H1 (cell line): ENCODE measurements at regions not wholly inside any gene's neighbourhood (a gene's known extent, or its start where the extent isn't known, plus 50 kb on each side); places are given as distances from the start of the nearest gene placed in this dataset.

ENCODE experiments used
- CTCF ChIA-PET: fragments of 300-600 bp; sonication (Branson Sonifier 250); formaldehyde crosslinking; loops from one replicate; lab custom pipeline; 2021; ENCODE audit not compliant: partially characterized antibody; lab: Charles Lee
- POLR2A ChIA-PET: fragments of 300-600 bp; sonication (Branson Sonifier 250); formaldehyde crosslinking; loops from one replicate; lab custom pipeline; 2021; ENCODE audit warnings: inconsistent platforms; ENCODE audit not compliant: partially characterized antibody; lab: Charles Lee
- DNase-seq, 2 experiments: peaks; one replicate each; pipeline versions ENCODE4 v3.0.0 to v3.0.0-alpha.2; 2010 to 2022; ENCODE audit warnings: low spot score in 2 of 2, low read depth in 1 of 2, mixed read lengths in 1 of 2
- FAIRE-seq: peaks from 2 replicates; lab custom pipeline; 2011; peaks lifted over from hg19 to GRCh38; lab: Jason Lieb, UNC
- H2AFZ ChIP-seq: 2 replicates; pipeline ENCODE4 v1.8.1; 2012; ENCODE audit warnings: low read length, inconsistent platforms
- H2AK5ac ChIP-seq: 2 replicates; pipeline ENCODE4 v1.6.1; 2013; ENCODE audit warnings: low read depth, low read length
- H2BK120ac ChIP-seq: replicated peaks from 2 replicates; pipeline ENCODE3; 2013; ENCODE audit warnings: low read depth, low read length, inconsistent platforms
- H2BK12ac ChIP-seq: 2 replicates; pipeline ENCODE4 v1.6.1; 2013; ENCODE audit warnings: low read depth, low read length
- H2BK15ac ChIP-seq: 2 replicates; pipeline ENCODE4 v1.6.1; 2013; ENCODE audit warnings: low read length
- H2BK20ac ChIP-seq: 2 replicates; pipeline ENCODE4 v1.6.1; 2013; ENCODE audit warnings: low read length
- H2BK5ac ChIP-seq: 2 replicates; pipeline ENCODE4 v1.6.1; 2013; ENCODE audit warnings: low read depth, low read length
- H3K14ac ChIP-seq: 2 replicates; pipeline ENCODE4 v1.6.1; 2013; ENCODE audit warnings: inconsistent platforms; ENCODE audit not compliant: insufficient read length
- H3K18ac ChIP-seq: 2 replicates; pipeline ENCODE4 v1.6.1; 2013; ENCODE audit warnings: low read length; ENCODE audit errors: extremely low read depth
- H3K23ac ChIP-seq: 2 replicates; pipeline ENCODE4 v1.6.1; 2013; ENCODE audit warnings: inconsistent platforms; ENCODE audit not compliant: insufficient read length
- H3K23me2 ChIP-seq: 2 replicates; pipeline ENCODE4 v1.6.1; 2013; ENCODE audit warnings: low read depth, low read length
- H3K27ac ChIP-seq: 2 replicates; pipeline ENCODE4 v1.6.1; 2011; ENCODE audit warnings: low read depth, low read length, inconsistent platforms
- H3K27me3 ChIP-seq, 4 experiments: replicated peaks in 1 of 4; 1 replicate in 1 of 4; 2 replicates in 3 of 4; pipeline versions ENCODE4 v1.6.1 to v1.8.1; 2011 to 2013; ENCODE audit warnings: low read length in 3 of 4, mild to moderate bottlenecking in 3 of 4, inconsistent platforms in 2 of 4, mixed read lengths in 2 of 4, moderate library complexity in 1 of 4; ENCODE audit not compliant: control insufficient read depth in 3 of 4, insufficient read depth in 3 of 4; ENCODE audit errors: extremely low read depth in 1 of 4
- H3K36me3 ChIP-seq, 4 experiments: 2 replicates each; pipeline versions ENCODE4 v1.6.1 to v1.8.1; 2011 to 2013; ENCODE audit warnings: mild to moderate bottlenecking in 4 of 4, low read length in 3 of 4, moderate library complexity in 2 of 4, control low read depth in 1 of 4, inconsistent platforms in 1 of 4; ENCODE audit not compliant: insufficient read depth in 4 of 4, control insufficient read depth in 2 of 4
- H3K4ac ChIP-seq: replicated peaks from 2 replicates; pipeline ENCODE3; 2013; ENCODE audit warnings: low read length, low read depth, mixed read lengths, inconsistent platforms; ENCODE audit not compliant: insufficient read length
- H3K4me1 ChIP-seq, 4 experiments: replicated peaks in 1 of 4; 1 replicate in 1 of 4; 2 replicates in 3 of 4; pipeline versions ENCODE4 v1.6.1 to v1.8.1; 2011 to 2013; ENCODE audit warnings: low read length in 3 of 4, inconsistent platforms in 2 of 4, mixed read lengths in 1 of 4; ENCODE audit not compliant: insufficient read depth in 4 of 4, control insufficient read depth in 3 of 4
- H3K4me2 ChIP-seq, 2 experiments: 2 replicates each; pipeline versions ENCODE4 v1.6.1 to v1.8.1; 2011 to 2013; ENCODE audit warnings: low read depth in 2 of 2, low read length in 2 of 2, control low read depth in 1 of 2, inconsistent platforms in 1 of 2, mild to moderate bottlenecking in 1 of 2; ENCODE audit not compliant: insufficient read depth in 1 of 2
- H3K4me3 ChIP-seq, 4 experiments: fragments of 200-600, 300-600 bp in 1 of 4; sonication (generic), shearing (Covaris generic), sonication (Bioruptor Twin) in 1 of 4; 2 replicates each; pipeline versions ENCODE4 v1.5.1 to v1.8.1; 2011 to 2016; ENCODE audit warnings: low read length in 4 of 4, low read depth in 3 of 4, control low read depth in 2 of 4, inconsistent platforms in 2 of 4, mild to moderate bottlenecking in 2 of 4, mixed read lengths in 1 of 4, moderate library complexity in 1 of 4; ENCODE audit not compliant: insufficient read depth in 2 of 4; ENCODE audit errors: extremely low read depth in 1 of 4
- H3K56ac ChIP-seq: replicated peaks from 2 replicates; pipeline ENCODE3; 2013; ENCODE audit warnings: low read depth, mild to moderate bottlenecking, mixed read lengths, low read length, inconsistent platforms; ENCODE audit not compliant: insufficient read length
- H3K79me1 ChIP-seq: 2 replicates; pipeline ENCODE4 v1.6.1; 2013; ENCODE audit warnings: low read depth, low read length, control low read depth
- H3K79me2 ChIP-seq, 2 experiments: 2 replicates each; pipeline versions ENCODE4 v1.6.1 to v1.8.1; 2012 to 2013; ENCODE audit warnings: low read length in 2 of 2, mild to moderate bottlenecking in 2 of 2, inconsistent platforms in 1 of 2; ENCODE audit not compliant: insufficient read depth in 2 of 2, control insufficient read depth in 1 of 2
- H3K9ac ChIP-seq, 4 experiments: replicated peaks in 1 of 4; 1 replicate in 1 of 4; 2 replicates in 3 of 4; pipeline versions ENCODE4 v1.6.1 to v1.8.1; 2011 to 2013; ENCODE audit warnings: low read depth in 3 of 4, low read length in 3 of 4, control low read depth in 2 of 4, mild to moderate bottlenecking in 2 of 4, moderate library complexity in 2 of 4, inconsistent platforms in 1 of 4; ENCODE audit errors: extremely low read depth in 1 of 4
- H3K9me3 ChIP-seq, 2 experiments: 2 replicates each; pipeline versions ENCODE4 v1.6.1 to v1.8.1; 2012 to 2013; ENCODE audit warnings: mild to moderate bottlenecking in 2 of 2, moderate library complexity in 2 of 2, control low read depth in 1 of 2, inconsistent platforms in 1 of 2, low read depth in 1 of 2, low read length in 1 of 2, mixed read lengths in 1 of 2; ENCODE audit not compliant: insufficient read depth in 2 of 2
- H4K20me1 ChIP-seq, 2 experiments: replicated peaks in 1 of 2; 2 replicates each; pipeline versions ENCODE3 to v1.8.1; 2011 to 2013; ENCODE audit warnings: inconsistent platforms in 2 of 2, low read length in 2 of 2, mild to moderate bottlenecking in 1 of 2; ENCODE audit not compliant: insufficient read depth in 2 of 2, control insufficient read depth in 1 of 2
- H4K5ac ChIP-seq: 2 replicates; pipeline ENCODE4 v1.6.1; 2013; ENCODE audit warnings: low read length, low read depth, mixed read lengths, inconsistent platforms; ENCODE audit not compliant: insufficient read length
- H4K8ac ChIP-seq: 2 replicates; pipeline ENCODE4 v1.8.0; 2013; ENCODE audit warnings: mild to moderate bottlenecking, moderate library complexity, low read length, inconsistent platforms; ENCODE audit not compliant: insufficient read depth; ENCODE audit errors: extremely low read depth
- H4K91ac ChIP-seq: replicated peaks from 2 replicates; pipeline ENCODE3; 2013; ENCODE audit warnings: low read length, mixed read lengths, inconsistent platforms; ENCODE audit not compliant: insufficient read length
- CEBPB ChIP-seq: IDR thresholded peaks from 2 replicates; pipeline ENCODE4 v1.6.1; 2012; ENCODE audit warnings: low read depth, low read length
- EZH2 ChIP-seq: fragments of 200-600 bp; sonication (generic); IDR thresholded peaks from 2 replicates; pipeline ENCODE4 v1.7.1; 2012; ENCODE audit warnings: low read depth, mild to moderate bottlenecking, moderate library complexity, low read length, inconsistent platforms; ENCODE audit not compliant: severe bottlenecking
- HDAC6 ChIP-seq: IDR thresholded peaks from one replicate; pipeline ENCODE4 v1.7.1; 2012; ENCODE audit warnings: low read depth, mild to moderate bottlenecking, inconsistent platforms, low read length, moderate library complexity
- KDM5A ChIP-seq: fragments of 200-600 bp; IDR thresholded peaks from 2 replicates; pipeline ENCODE4 v1.7.1; 2012; ENCODE audit warnings: mild to moderate bottlenecking, low read length, inconsistent platforms, mixed read lengths
- NANOG ChIP-seq: IDR thresholded peaks from 2 replicates; pipeline ENCODE4 v1.6.1; 2011; ENCODE audit warnings: low read length, low read depth, mild to moderate bottlenecking, inconsistent platforms; ENCODE audit not compliant: insufficient read depth, poor library complexity, severe bottlenecking
- POLR2A ChIP-seq, 2 experiments: IDR thresholded peaks; 1 replicate in 1 of 2; 2 replicates in 1 of 2; pipeline ENCODE4 v1.6.1; 2011; ENCODE audit warnings: low read depth in 2 of 2, low read length in 2 of 2, mild to moderate bottlenecking in 2 of 2; ENCODE audit errors: control extremely low read depth in 1 of 2
- POU5F1 ChIP-seq: IDR thresholded peaks from 2 replicates; pipeline ENCODE4 v1.6.1; 2011; ENCODE audit warnings: low read depth, mild to moderate bottlenecking, low read length, moderate library complexity
- SP4 ChIP-seq: IDR thresholded peaks from 2 replicates; pipeline ENCODE4 v1.6.1; 2012; ENCODE audit warnings: low read length, inconsistent platforms
- TAF7 ChIP-seq: optimal IDR thresholded peaks from 2 replicates; pipeline ENCODE3; 2011; ENCODE audit warnings: low read depth, mild to moderate bottlenecking, inconsistent platforms, low read length, moderate library complexity, borderline replicate concordance
- TBP ChIP-seq: IDR thresholded peaks from 2 replicates; pipeline ENCODE4 v1.6.1; 2011; ENCODE audit warnings: low read depth, low read length, improper control_type of control experiment
- WGBS, 2 experiments: shearing (Covaris generic) in 1 of 2; methylation state at CpG; one replicate each; pipeline versions ENCODE4 v1.1.6 to v1.1.7; 2013 to 2015; ENCODE audit warnings: low lambda C conversion rate in 2 of 2, mixed read lengths in 2 of 2, inconsistent platforms in 1 of 2, low coverage in 1 of 2, missing lambda C conversion rate in 1 of 2; ENCODE audit not compliant: insufficient replicate concordance in 2 of 2, insufficient coverage in 1 of 2, insufficient read length in 1 of 2; ENCODE audit errors: extremely low coverage in 1 of 2, missing lambda C conversion rate in 1 of 2; 5-methylcytosine and 5-hydroxymethylcytosine counted together
- TF ChIP-seq, protein P1 (sequence below): IDR thresholded peaks from 2 replicates; pipeline ENCODE4 v1.6.1; 2011; ENCODE audit warnings: low read length, improper control_type of control experiment
- TF ChIP-seq, protein P2 (sequence below): IDR thresholded peaks from 2 replicates; pipeline ENCODE4 v1.6.1; 2012; ENCODE audit warnings: low read length, inconsistent platforms

DNA sequence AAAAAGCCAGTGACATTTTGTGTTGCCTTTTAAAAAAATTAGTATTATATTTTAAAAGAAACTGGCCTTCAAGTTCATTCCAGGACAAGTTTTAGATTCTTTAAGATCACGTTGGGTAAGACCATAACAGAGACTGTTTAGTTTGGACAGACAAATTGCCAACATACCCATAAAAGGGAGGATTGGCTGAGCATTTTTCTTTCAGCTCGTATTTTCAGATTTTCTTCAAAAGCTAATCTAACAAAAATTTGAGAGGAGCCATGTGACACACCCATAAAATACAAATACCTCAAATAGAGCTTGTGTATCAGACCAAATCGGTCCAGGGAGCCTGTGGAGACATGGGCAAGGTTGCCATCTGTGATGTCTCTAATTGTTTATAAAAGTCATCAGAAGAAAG lies 74.6 kb upstream of the C1QTNF7 start:
- TF ChIP-seq TBP, result no peak
- TF ChIP-seq TAF7, result no peak
- no peak for TF ChIP-seq EZH2
- TF ChIP-seq, protein P1, sequence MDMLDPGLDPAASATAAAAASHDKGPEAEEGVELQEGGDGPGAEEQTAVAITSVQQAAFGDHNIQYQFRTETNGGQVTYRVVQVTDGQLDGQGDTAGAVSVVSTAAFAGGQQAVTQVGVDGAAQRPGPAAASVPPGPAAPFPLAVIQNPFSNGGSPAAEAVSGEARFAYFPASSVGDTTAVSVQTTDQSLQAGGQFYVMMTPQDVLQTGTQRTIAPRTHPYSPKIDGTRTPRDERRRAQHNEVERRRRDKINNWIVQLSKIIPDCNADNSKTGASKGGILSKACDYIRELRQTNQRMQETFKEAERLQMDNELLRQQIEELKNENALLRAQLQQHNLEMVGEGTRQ, result no peak
- no peak for TF ChIP-seq HDAC6
- TF ChIP-seq NANOG, result no peak
- TF ChIP-seq SP4, result no peak
- TF ChIP-seq, protein P2, sequence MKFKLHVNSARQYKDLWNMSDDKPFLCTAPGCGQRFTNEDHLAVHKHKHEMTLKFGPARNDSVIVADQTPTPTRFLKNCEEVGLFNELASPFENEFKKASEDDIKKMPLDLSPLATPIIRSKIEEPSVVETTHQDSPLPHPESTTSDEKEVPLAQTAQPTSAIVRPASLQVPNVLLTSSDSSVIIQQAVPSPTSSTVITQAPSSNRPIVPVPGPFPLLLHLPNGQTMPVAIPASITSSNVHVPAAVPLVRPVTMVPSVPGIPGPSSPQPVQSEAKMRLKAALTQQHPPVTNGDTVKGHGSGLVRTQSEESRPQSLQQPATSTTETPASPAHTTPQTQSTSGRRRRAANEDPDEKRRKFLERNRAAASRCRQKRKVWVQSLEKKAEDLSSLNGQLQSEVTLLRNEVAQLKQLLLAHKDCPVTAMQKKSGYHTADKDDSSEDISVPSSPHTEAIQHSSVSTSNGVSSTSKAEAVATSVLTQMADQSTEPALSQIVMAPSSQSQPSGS, result no peak
- no peak for TF ChIP-seq POU5F1
- no peak for TF ChIP-seq KDM5A
- no peak for TF ChIP-seq CEBPB
- no peak for TF ChIP-seq POLR2A (IDR thresholded peaks at IDR 0.05; ENCODE audit: control extremely low read depth in 1 of 2, low read depth in 2 of 2, low read length in 2 of 2)
- ChIA-PET CTCF (no interaction called here), POLR2A (no interaction called here)
- DNase-seq, result no peak
- Histone ChIP-seq H3K4ac (no peak overlapping the region), H3K9me3 (no peaks in the 10 kb centered on the region), H4K91ac (no peak overlapping the region), H3K56ac (no peak overlapping the region), H3K4me2 (no peak overlapping the region), H3K9ac (no peak overlapping the region), H2BK12ac (no peak overlapping the region), H3K18ac (no peak overlapping the region), H3K27ac (no peak overlapping the region), H3K36me3 (no peaks in the 10 kb centered on the region), H4K5ac (no peak overlapping the region), H2AK5ac (no peak overlapping the region), H4K8ac (no peak overlapping the region), H3K23me2 (no peaks in the 10 kb centered on the region), H2BK5ac (no peak overlapping the region), H2BK15ac (no peak overlapping the region), H3K79me1 (no peaks in the 10 kb centered on the region), H2BK20ac (no peak overlapping the region), H3K4me1 (peaks cover 0 to 3% (median 0%) of the 10 kb centered on the region in 4 experiments; a peak in 1 of 7 replicates), H3K4me3 (no peak overlapping the region), H3K23ac (no peak overlapping the region), H2BK120ac (no peak overlapping the region), H3K14ac (no peak overlapping the region), H3K79me2 (no peaks in the 10 kb centered on the region), H2AFZ (no peak overlapping the region), H3K27me3 (no peaks in the 10 kb centered on the region), H4K20me1 (no peaks in the 10 kb centered on the region)
- WGBS, 2 experiments, result 88% methylated on average over 3 of the region's 3 CpGs; no CpG with 5 or more reads in 1 of the 2 experiments
- no peak for FAIRE-seq
